DND-41 (cell line): ENCODE measurements at regions not wholly inside any gene's neighbourhood (a gene's known extent, or its start where the extent isn't known, plus 50 kb on each side); places are given as distances from the start of the nearest gene placed in this dataset.

ENCODE experiments used
- ATAC-seq: fragments of 200-7000 bp; cut with Tn5 transposase; 3 replicates; pipeline ENCODE4 v1.9.1; 2021; ENCODE audit warnings: low read depth; ENCODE audit not compliant: insufficient read depth
- DNase-seq: peaks from one replicate; pipeline ENCODE4 v3.0.0-alpha.2; 2020
- H2AFZ ChIP-seq: 2 replicates; pipeline ENCODE4 v1.6.0; 2012; ENCODE audit warnings: low read depth, low read length
- H3K27ac ChIP-seq: 2 replicates; pipeline ENCODE4 v1.5.1; 2012; ENCODE audit warnings: low read length, inconsistent platforms
- H3K27me3 ChIP-seq: fragments of 200-600 bp; sonication (generic); 2 replicates; pipeline ENCODE4 v1.6.0; 2012; ENCODE audit warnings: low read length, mild to moderate bottlenecking, inconsistent platforms; ENCODE audit not compliant: insufficient read depth, poor library complexity
- H3K36me3 ChIP-seq: 2 replicates; pipeline ENCODE4 v1.5.1; 2012; ENCODE audit warnings: low read length, inconsistent platforms; ENCODE audit not compliant: insufficient read depth
- H3K4me1 ChIP-seq: 2 replicates; pipeline ENCODE4 v1.5.1; 2012; ENCODE audit warnings: mild to moderate bottlenecking, low read length; ENCODE audit not compliant: insufficient read depth
- H3K4me2 ChIP-seq: 2 replicates; pipeline ENCODE4 v1.6.0; 2012; ENCODE audit warnings: mild to moderate bottlenecking, moderate library complexity, low read length, inconsistent platforms; ENCODE audit not compliant: insufficient read depth
- H3K4me3 ChIP-seq, 2 experiments: fragments of 200-600 bp in 1 of 2; shearing (Covaris generic) in 1 of 2; 2 replicates each; pipeline ENCODE4 v1.5.1; 2012 to 2016; ENCODE audit warnings: inconsistent platforms in 2 of 2, low read length in 2 of 2, mild to moderate bottlenecking in 2 of 2, low read depth in 1 of 2, moderate library complexity in 1 of 2
- H3K79me2 ChIP-seq: 2 replicates; pipeline ENCODE4 v1.6.0; 2012; ENCODE audit warnings: low read length, inconsistent platforms; ENCODE audit not compliant: insufficient read depth
- H3K9ac ChIP-seq: 2 replicates; pipeline ENCODE4 v1.6.0; 2012; ENCODE audit warnings: low read depth, mild to moderate bottlenecking, inconsistent platforms, low read length, moderate library complexity
- H3K9me3 ChIP-seq: 2 replicates; pipeline ENCODE4 v1.5.1; 2012; ENCODE audit warnings: low read length, moderate library complexity, mild to moderate bottlenecking, inconsistent platforms; ENCODE audit not compliant: insufficient read depth, severe bottlenecking
- H4K20me1 ChIP-seq: 2 replicates; pipeline ENCODE4 v1.6.0; 2012; ENCODE audit warnings: low read length; ENCODE audit not compliant: insufficient read depth
- CTCF ChIP-seq: IDR thresholded peaks from 2 replicates; pipeline ENCODE4 v1.5.1; 2012; ENCODE audit warnings: borderline replicate concordance, low read length, moderate library complexity, mild to moderate bottlenecking; ENCODE audit not compliant: poor library complexity, severe bottlenecking; ENCODE audit errors: extremely low read depth
- EZH2 ChIP-seq: IDR thresholded peaks from 3 replicates; pipeline ENCODE4 v1.6.1; 2012; ENCODE audit warnings: borderline replicate concordance, low read depth, mild to moderate bottlenecking, moderate library complexity, low read length, inconsistent platforms; ENCODE audit not compliant: severe bottlenecking

DNA sequence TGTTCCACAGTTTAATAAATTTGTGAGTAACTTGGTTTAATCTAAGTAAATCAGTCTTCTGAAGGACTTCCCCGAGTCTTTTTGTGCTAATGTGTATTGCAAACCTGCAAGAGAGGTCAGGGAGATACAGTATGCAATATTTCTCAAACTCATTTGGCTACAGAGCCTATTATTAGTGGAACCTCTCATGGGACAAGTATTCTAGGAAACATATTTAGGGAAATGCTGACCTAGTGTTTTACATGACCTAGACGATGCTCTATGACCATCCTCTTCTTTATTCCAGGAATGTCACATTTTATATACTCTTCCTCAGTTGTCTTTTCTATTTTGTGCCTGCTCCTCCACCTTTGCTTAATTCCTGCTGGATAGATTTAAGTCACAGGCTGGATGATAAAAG is 327.8 kb upstream of the TBC1D5 start:
- no peaks in the 10 kb centered on the region for H3K9me3 ChIP-seq
- no peaks in the 10 kb centered on the region for H4K20me1 ChIP-seq
- H3K9ac ChIP-seq, result no peak overlapping the region
- DNase-seq (no peak), ATAC-seq (no peak)
- H3K27ac ChIP-seq, result no peak overlapping the region
- H3K4me1 ChIP-seq, result peaks cover 21% of the 10 kb centered on the region
- no peak overlapping the region for H3K4me3 ChIP-seq
- H3K4me2 ChIP-seq, result no peak overlapping the region
- no peaks in the 10 kb centered on the region for H3K79me2 ChIP-seq
- no peak overlapping the region for H2AFZ ChIP-seq
- H3K36me3 ChIP-seq, result no peaks in the 10 kb centered on the region
- no peaks in the 10 kb centered on the region for H3K27me3 ChIP-seq
- no peak for TF ChIP-seq CTCF
- TF ChIP-seq EZH2, result no peak

GRCh38 chr3:18069568-18069967 is 327.1 kb upstream of the TBC1D5 start:
- Histone ChIP-seq H3K4me1 (peaks cover 21% of the 10 kb centered on the region), H2AFZ (no peak overlapping the region), H3K79me2 (no peaks in the 10 kb centered on the region), H3K9me3 (no peaks in the 10 kb centered on the region), H4K20me1 (no peaks in the 10 kb centered on the region), H3K27ac (no peak overlapping the region), H3K4me2 (no peak overlapping the region), H3K4me3 (no peak overlapping the region), H3K27me3 (no peaks in the 10 kb centered on the region), H3K36me3 (no peaks in the 10 kb centered on the region), H3K9ac (no peak overlapping the region)
- ATAC-seq (no peak), DNase-seq (no peak)
- no peak for TF ChIP-seq CTCF
- no peak for TF ChIP-seq EZH2

DNA sequence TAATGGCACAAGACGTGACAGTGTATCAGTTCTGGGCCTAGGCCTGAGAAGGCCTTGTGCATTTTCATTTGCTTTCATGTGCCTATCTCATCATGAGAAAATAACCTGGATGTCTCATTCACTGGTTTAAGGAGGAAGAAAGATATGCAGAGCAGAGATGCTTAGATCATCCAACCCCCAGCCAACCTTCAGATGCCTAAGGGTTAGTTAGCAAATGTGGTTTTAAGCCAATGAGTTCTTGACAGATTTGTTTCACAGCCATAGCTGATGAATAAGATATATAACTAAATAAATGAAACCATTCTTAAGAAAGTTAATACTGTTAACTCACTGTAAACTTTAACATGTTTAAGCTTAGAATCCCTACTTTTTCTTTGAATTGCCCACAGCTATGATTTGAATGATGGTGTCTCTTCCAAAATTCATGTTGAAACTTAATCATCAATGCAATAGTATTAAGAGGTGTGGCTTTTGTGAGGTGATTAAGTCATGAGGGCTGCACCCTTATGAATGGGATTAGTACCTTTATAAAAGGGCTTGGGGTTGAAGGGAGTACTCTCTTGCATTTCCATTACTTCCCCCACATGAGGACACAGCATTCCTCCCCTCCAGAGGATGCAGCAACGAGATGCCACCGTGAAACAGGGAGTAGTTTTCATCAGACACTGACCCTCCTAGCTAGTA is 324.6 kb upstream of the TBC1D5 start:
- no peak for TF ChIP-seq EZH2
- TF ChIP-seq CTCF, result no peak
- Histone ChIP-seq H2AFZ (no peak overlapping the region), H3K9ac (no peak overlapping the region), H3K79me2 (no peaks in the 10 kb centered on the region), H3K27ac (no peak overlapping the region), H4K20me1 (no peaks in the 10 kb centered on the region), H3K36me3 (no peaks in the 10 kb centered on the region), H3K9me3 (peaks cover 5% of the 10 kb centered on the region), H3K4me1 (peaks cover 16% of the 10 kb centered on the region), H3K4me3 (no peak overlapping the region), H3K27me3 (no peaks in the 10 kb centered on the region), H3K4me2 (no peak overlapping the region)
- DNase-seq, result no peak
- ATAC-seq, result no peak
